ENCODE measurements at regions not wholly inside any gene's neighbourhood (a gene's known extent, or its start where the extent isn't known, plus 50 kb on each side); places are given as distances from the start of the nearest gene placed in this dataset.

DNA sequence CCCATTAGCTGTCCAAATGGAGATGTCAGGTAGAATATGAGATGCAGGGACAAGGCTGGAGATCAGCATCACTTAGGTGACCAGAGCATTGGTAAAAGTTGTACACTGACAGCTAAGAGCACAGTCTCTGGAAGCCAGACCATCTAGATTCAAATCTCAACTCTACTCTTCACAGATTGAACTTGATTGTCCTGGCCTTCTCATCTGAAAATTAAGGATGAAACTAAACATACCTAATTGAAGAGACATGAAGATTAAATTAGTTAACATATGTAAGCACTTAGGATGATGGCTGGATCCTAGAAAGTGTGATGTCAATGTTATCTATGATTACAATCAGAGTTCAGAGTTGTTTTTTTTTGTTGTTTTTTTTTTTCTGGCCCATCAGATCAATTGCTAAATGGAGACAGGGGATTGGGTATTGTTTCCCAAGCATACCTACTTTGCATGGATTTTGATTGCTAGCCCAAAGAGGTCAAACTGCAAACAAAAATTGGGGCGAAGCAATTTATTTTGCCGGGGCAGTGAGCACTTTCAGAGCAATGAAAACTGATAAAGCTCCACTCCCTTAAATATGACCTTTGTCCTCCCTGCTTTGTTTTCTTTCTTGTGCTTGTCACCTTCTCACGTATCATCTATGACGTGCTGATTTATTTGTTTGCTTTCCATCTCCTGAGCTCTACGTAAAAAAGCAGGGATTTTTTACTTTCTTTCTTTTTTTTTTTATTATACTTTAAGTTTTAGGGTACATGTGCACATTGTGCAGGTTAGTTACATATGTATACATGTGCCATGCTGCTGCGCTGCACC is 217.6 kb upstream of the CPHXL start:
- TF ChIP-seq FOXP2 (optimal IDR thresholded peaks at IDR 0.05; ENCODE audit: borderline replicate concordance, extremely low read depth, extremely low read length, insufficient read depth) (no peak), TAF1 (IDR thresholded peaks at IDR 0.05; ENCODE audit: borderline replicate concordance, insufficient read depth, low read length) (no peak), POLR2AphosphoS5 (IDR thresholded peaks at IDR 0.05; ENCODE audit: low read depth, low read length) (no peak), SIN3A (IDR thresholded peaks at IDR 0.05; ENCODE audit: borderline replicate concordance, insufficient read depth, low read length) (no peak)
- TF ChIP-seq, protein P1, sequence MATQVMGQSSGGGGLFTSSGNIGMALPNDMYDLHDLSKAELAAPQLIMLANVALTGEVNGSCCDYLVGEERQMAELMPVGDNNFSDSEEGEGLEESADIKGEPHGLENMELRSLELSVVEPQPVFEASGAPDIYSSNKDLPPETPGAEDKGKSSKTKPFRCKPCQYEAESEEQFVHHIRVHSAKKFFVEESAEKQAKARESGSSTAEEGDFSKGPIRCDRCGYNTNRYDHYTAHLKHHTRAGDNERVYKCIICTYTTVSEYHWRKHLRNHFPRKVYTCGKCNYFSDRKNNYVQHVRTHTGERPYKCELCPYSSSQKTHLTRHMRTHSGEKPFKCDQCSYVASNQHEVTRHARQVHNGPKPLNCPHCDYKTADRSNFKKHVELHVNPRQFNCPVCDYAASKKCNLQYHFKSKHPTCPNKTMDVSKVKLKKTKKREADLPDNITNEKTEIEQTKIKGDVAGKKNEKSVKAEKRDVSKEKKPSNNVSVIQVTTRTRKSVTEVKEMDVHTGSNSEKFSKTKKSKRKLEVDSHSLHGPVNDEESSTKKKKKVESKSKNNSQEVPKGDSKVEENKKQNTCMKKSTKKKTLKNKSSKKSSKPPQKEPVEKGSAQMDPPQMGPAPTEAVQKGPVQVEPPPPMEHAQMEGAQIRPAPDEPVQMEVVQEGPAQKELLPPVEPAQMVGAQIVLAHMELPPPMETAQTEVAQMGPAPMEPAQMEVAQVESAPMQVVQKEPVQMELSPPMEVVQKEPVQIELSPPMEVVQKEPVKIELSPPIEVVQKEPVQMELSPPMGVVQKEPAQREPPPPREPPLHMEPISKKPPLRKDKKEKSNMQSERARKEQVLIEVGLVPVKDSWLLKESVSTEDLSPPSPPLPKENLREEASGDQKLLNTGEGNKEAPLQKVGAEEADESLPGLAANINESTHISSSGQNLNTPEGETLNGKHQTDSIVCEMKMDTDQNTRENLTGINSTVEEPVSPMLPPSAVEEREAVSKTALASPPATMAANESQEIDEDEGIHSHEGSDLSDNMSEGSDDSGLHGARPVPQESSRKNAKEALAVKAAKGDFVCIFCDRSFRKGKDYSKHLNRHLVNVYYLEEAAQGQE (IDR thresholded peaks at IDR 0.05; ENCODE audit: insufficient read depth in 1 of 2, low read depth in 2 of 2, low read length in 2 of 2) = no peak

DNA sequence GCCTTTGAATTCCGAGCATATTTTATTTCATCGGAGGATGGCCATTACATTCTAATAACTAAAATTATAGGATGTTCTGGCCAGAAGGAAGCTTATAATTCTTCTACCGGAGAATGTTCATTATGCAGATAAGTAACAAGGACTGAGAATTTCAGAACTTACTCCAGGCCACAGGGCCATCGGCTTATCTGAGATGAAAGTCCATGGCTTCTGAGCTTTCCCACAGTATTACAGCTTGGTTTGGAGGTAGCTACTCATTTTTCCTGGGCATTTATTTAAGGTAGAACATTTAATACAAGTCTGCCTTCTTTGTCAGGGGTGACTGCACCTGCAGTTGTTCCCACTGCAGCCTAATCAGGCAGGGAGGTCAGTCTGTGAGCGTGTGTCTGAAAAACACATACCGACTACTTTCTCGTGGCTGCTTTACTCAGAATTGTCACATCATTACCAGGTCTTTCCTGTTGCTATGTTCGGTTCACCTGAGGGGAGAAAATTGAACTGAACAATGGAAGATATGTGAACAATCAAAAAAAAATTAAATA is 219.7 kb upstream of the CPHXL start:
- TF ChIP-seq SIN3A (IDR thresholded peaks at IDR 0.05; ENCODE audit: borderline replicate concordance, insufficient read depth, low read length) (no peak), TAF1 (IDR thresholded peaks at IDR 0.05; ENCODE audit: borderline replicate concordance, insufficient read depth, low read length) (no peak), FOXP2 (optimal IDR thresholded peaks at IDR 0.05; ENCODE audit: borderline replicate concordance, extremely low read depth, extremely low read length, insufficient read depth) (no peak), POLR2AphosphoS5 (IDR thresholded peaks at IDR 0.05; ENCODE audit: low read depth, low read length) (no peak)
- TF ChIP-seq, protein P1 (IDR thresholded peaks at IDR 0.05; ENCODE audit: insufficient read depth in 1 of 2, low read depth in 2 of 2, low read length in 2 of 2) = no peak

DNA sequence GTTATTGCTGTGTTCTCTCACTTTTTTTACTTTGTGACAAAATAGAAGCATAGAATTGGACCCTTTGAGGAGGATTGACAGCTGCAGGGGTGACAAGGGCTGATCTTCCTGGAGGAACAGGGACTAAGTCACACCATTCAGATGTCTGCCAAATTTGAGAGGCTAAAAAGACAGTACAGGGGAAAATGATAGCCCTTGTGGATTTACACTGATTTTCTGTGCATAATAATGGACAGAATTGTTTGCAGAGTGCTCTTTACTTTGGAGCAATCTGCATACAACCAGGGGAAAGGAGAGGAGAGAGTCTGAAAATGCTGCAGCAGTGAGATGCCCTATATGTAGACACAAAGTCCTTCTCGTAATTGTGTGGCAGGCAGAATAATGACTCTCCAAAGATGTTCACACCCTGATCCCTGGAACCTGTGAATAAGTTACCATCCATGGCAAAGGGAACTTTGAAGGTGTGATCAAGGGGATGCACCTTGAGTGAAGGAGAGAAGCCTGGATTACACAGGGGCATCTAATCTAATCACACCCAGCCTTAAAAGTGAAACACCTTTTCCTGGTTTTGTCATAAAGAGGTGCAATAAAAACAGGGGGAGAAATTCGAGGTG is 221.4 kb upstream of the CPHXL start:
- TF ChIP-seq TAF1 (IDR thresholded peaks at IDR 0.05; ENCODE audit: borderline replicate concordance, insufficient read depth, low read length) (no peak), POLR2AphosphoS5 (IDR thresholded peaks at IDR 0.05; ENCODE audit: low read depth, low read length) (no peak), SIN3A (IDR thresholded peaks at IDR 0.05; ENCODE audit: borderline replicate concordance, insufficient read depth, low read length) (no peak), FOXP2 (optimal IDR thresholded peaks at IDR 0.05; ENCODE audit: borderline replicate concordance, extremely low read depth, extremely low read length, insufficient read depth) (no peak)
- TF ChIP-seq, protein P1 (IDR thresholded peaks at IDR 0.05; ENCODE audit: insufficient read depth in 1 of 2, low read depth in 2 of 2, low read length in 2 of 2) = no peak

DNA sequence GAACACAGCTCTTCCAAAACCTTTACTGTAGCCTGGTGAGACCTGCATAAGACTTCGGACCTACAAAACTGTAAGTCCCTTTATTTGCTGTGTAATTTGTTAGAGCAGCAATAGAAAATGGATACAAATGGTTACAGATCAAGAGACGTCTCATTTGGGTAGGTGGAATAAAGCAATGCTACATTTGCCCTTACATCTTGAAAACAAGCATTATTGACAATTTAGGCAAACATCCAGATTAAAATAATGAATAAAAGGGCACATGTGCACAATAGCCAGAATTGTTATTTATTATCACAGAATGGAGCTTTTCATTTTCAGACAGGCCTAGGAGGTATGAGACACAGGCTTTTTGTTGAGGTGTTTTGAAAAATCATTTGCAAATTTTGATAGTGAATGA is 222.2 kb upstream of the CPHXL start:
- TF ChIP-seq FOXP2 (optimal IDR thresholded peaks at IDR 0.05; ENCODE audit: borderline replicate concordance, extremely low read depth, extremely low read length, insufficient read depth) (no peak), TAF1 (IDR thresholded peaks at IDR 0.05; ENCODE audit: borderline replicate concordance, insufficient read depth, low read length) (no peak), POLR2AphosphoS5 (IDR thresholded peaks at IDR 0.05; ENCODE audit: low read depth, low read length) (no peak), SIN3A (IDR thresholded peaks at IDR 0.05; ENCODE audit: borderline replicate concordance, insufficient read depth, low read length) (no peak)
- TF ChIP-seq, protein P1 (IDR thresholded peaks at IDR 0.05; ENCODE audit: insufficient read depth in 1 of 2, low read depth in 2 of 2, low read length in 2 of 2) = no peak

Measured in PFSK-1 (cell line).